ENCODE measurements at regions not wholly inside any gene's neighbourhood (a gene's known extent, or its start where the extent isn't known, plus 50 kb on each side); places are given as distances from the start of the nearest gene placed in this dataset.
A peak's percentile ranks its signal among the peaks of the same experiment; 100 is the strongest.

- TF ChIP-seq AKNA (CRISPR knock-in tag; IDR thresholded peaks at IDR 0.05; ENCODE audit: borderline replicate concordance) (no peak), MBNL3 (CRISPR knock-in tag; conservative IDR thresholded peaks at IDR 0.05) (no peak), ZNF609 (CRISPR knock-in tag; IDR thresholded peaks at IDR 0.05; ENCODE audit: borderline replicate concordance) (peak; percentile 61; the same call in 1 of the 2 replicates), ZKSCAN1 (IDR thresholded peaks at IDR 0.05; ENCODE audit: low read length) (no peak), ZBTB25 (CRISPR knock-in tag; IDR thresholded peaks at IDR 0.05) (peak; percentile 63; the same call in 1 of the 2 replicates), FOXC1 (CRISPR knock-in tag; IDR thresholded peaks at IDR 0.05; ENCODE audit: borderline replicate concordance) (0 out of 2 replicates have a peak, but pooled peaks have one; percentile 49), PLSCR1 (CRISPR knock-in tag; IDR thresholded peaks at IDR 0.05; ENCODE audit: borderline replicate concordance) (no peak), ZNF234 (CRISPR knock-in tag; conservative IDR thresholded peaks at IDR 0.05) (no peak), ZNF260 (CRISPR knock-in tag; IDR thresholded peaks at IDR 0.05; ENCODE audit: borderline replicate concordance, low read depth) (no peak), HES4 (CRISPR knock-in tag; IDR thresholded peaks at IDR 0.05; ENCODE audit: borderline replicate concordance) (no peak), MNT (IDR thresholded peaks at IDR 0.05) (no peak), ZMYM2 (CRISPR knock-in tag; IDR thresholded peaks at IDR 0.05) (no peak), ZNF772 (CRISPR knock-in tag; IDR thresholded peaks at IDR 0.05) (0 out of 2 replicates have a peak, but pooled peaks have one; percentile 7), KAT7 (CRISPR knock-in tag; IDR thresholded peaks at IDR 0.05; ENCODE audit: borderline replicate concordance) (no peak)
Measured at GRCh38 chr17:17416400-17417360, 60.1 kb upstream of the MED9 start (continued).
